GM18868 (cell line): ENCODE measurements at regions not wholly inside any gene's neighbourhood (a gene's known extent, or its start where the extent isn't known, plus 50 kb on each side); places are given as distances from the start of the nearest gene placed in this dataset.

Source experiments
- ATAC-seq: cut with Tn5 transposase; IDR thresholded peaks from one replicate; pipeline ENCODE4 v1.9.1; 2021; ENCODE audit warnings: mild to moderate bottlenecking, moderate library complexity; ENCODE audit not compliant: unreplicated experiment

- no peak for ATAC-seq
Measured at GRCh38 chr3:194984622-194985021, 286.3 kb downstream of the XXYLT1 start.

DNA sequence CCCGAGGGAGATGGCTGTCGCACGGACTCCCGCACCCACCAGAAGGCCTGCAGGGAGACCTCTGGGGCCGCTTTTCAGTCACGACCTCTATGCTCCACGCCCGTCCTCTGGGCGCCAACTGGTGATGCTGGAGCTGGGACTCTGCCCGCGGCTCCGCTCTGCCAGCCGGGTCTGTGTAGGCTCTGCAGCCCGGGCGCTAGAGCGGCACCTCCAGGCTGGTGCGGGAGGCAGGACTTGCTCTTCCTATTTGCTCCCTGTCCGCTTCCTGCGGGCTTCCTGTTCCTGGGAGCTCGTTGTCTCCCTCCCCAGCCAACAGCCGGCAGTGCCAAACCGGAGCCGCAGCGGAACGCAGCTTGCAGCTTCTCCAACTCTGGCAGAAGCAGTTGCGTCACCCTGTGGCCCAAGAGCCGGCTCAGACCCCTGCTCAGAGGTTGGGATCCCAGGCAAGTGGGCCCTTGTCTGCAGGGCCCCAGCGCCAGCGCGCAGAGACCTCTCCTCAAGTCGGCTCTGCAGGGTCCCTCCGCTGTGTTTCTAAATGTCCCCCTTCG lies 285.9 kb downstream of the XXYLT1 start:
- ATAC-seq: no peak

- no peak for ATAC-seq
Measured at GRCh38 chr3:194986208-194987043, 284.5 kb downstream of the XXYLT1 start.

DNA sequence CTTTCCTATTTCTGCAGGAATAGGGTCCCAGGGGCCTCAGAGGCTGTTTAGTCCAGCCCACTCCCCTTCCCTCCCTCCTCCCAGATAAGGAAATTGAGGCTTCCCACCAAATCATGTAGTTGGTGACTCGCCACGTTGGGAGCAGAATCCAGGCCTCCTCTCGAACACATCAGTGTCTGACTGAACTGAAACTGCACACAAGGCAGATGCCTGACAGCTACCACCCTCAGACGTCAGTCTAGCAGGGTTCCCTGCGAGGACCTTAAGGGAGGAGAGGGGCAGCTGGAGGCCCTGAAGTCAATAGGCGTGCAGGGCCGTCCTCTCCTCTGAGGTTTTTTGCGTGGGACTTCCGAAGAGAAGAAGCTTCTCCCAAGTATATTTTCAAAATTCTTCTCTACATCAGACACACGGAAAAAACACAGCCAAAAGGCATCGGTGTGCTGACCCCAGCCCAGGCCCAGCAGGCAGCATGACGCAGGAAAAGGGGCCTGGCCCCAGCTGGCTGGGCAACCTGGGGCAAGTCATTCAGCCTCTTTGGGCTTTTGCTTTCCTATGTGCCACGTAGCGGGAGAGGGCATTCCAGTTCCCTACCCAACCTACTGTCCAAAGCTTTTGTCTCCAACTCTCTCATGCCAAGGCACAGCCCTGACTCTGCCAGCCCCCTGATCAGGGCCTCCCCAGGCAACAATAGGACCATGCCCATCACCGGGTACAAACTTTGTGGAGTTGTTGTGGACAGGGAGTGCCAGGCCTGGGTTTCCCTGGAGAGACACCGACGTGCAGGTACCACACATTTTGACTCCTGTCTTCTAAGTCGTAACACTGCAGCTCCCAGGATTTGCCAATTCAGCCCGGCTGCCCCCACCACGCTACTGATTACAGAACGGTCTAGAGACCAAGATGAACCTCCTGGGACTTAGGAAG lies 283.1 kb downstream of the XXYLT1 start:
- no peak for ATAC-seq

DNA sequence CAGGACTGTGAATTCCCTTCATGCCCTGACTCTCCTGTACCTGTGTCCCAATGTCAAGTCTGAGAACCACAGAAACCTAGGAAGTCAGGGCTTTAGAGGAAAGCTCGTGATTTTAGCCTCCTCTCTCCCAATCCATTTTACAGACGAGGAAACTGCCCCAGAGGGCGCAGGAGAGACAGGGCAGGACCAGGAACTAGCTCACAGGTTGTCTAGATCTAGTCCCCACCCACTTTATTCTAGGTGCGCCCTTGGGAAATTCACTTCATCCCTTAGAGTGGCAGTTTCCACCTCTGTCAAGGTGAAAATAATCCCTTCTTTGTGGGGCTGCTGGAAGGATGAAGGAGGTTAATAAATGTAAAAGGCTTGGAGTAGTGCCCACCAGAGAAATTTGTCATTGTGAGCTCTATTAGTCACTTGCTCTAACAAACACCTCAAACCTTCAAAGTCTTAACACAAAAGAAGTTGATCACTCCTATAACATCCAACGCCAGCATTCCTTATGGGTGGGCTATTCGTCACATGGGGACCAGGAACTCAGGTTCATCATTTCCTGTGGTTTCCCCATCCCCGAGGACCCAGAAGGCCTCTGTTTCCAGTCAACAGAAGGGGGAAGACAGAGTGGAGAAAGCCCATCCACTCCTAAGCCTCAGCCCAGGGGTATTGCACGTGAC lies 282.3 kb downstream of the XXYLT1 start:
- ATAC-seq: no peak

- no peak for ATAC-seq
Measured at GRCh38 chr3:194989241-194989640, 281.7 kb downstream of the XXYLT1 start.

DNA sequence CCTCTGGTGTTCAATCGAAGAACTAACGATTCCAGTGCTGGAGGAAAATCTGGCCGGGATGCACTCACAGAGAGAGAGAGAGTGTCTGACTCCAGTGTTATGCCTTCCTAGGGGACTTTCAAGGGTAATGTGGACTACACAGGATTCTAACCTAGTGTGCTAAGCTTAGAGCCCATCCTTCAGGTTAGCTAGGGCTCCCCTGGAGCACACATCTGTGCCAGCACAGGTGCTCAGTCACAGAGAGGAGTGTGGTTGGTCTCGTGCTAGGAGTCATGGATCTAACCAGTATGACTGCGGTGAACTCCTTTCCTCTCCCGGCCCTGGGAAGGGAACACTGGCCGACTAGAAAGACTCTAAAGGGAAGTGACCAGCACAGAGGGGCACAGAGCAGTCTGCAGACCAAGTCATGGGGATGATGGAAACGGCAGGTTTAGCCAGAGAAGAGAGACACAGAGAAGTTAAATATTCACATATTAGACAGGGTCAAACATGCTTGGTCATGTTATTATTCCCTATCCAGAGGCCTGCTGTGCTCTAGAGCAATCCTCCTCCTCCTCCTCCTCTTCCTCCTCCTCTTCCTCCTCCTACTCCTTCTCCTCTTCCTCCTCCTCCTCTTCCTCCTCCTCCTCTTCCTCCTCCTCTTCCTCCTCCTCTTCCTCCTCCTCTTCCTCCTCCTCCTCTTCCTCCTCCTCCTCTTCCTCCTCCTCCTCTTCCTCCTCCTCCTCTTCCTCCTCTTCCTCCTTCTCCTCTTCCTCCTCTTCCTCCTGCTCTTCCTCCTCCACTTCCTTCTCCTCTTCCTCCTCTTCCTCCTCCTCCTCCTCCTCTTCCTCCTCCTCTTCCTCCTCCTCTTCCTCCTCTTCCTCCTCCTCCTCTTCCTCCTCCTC lies 280.3 kb downstream of the XXYLT1 start:
- no peak for ATAC-seq

GRCh38 chr3:194991338-194991654 lies 279.7 kb downstream of the XXYLT1 start:
- no peak for ATAC-seq

- ATAC-seq: no peak
Measured at GRCh38 chr3:194993896-194994295, 277.1 kb downstream of the XXYLT1 start.

DNA sequence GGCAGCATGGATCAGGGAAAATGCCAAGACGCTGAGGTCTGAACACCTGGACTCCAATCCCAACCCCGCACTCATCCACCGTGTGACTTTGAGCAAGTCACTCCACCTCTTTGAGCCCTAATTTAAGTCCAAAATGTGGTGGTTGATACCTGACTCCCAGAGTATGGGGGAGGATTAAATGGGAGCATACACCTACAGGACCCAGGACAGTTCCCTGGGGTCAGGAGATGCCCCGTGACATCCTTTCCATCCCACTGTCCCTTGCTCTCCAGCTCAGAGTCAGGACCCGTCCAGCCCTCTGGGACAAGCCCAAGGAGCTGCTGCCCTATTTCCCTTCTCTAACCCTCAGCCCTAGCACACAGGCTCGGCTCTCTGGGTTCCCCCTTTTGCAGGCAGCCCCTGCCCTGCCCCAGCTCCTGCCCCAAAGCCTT lies 276.4 kb downstream of the XXYLT1 start:
- no peak for ATAC-seq

- no peak for ATAC-seq
Measured at GRCh38 chr3:194995334-194995733, 275.6 kb downstream of the XXYLT1 start.

DNA sequence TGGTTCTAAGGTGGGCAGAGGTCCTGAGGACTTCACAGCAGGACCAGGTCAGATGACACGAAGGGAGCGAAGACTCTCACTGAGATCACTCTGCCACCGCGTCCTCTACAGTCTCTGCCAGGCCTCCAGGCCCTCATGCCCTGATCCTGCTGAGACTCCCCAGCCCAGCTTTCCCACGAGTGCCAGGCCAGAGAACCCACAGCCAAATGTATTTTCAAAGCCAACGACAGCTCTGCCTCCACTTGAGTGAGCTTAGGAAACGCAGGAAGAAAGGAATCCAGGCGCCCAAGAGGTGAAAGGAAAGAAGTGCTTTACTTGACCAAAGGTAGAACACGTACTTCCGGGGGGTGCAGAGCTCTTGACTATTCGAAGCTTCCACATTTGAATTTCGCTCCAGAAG lies 275.0 kb downstream of the XXYLT1 start:
- ATAC-seq: no peak

- no peak for ATAC-seq
Measured at GRCh38 chr3:194996746-194997145, 274.2 kb downstream of the XXYLT1 start.

GRCh38 chr3:194998417-194998816 lies 272.5 kb downstream of the XXYLT1 start:
- ATAC-seq: no peak

- ATAC-seq: no peak
Measured at GRCh38 chr3:194998948-194999347, 272.0 kb downstream of the XXYLT1 start.

DNA sequence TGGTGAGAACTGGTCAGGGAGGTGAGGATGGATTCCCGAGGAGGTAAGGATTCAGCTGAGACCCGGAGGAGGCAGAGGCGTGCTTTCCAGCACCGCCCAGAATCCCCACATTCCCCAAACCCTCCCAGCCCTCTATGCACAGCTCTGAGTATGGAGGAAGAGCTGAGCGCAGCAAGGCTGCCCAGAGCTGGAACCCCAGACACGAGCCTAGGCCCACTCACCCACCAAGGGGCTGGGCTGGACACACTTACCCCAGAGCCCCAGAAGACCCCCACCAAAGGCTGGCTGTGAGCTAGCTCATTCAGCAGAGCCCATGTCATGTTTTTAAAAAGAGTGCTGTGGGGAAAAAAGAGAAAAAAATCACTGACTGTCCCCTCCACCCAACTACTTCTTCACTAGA lies 271.5 kb downstream of the XXYLT1 start:
- ATAC-seq: no peak

DNA sequence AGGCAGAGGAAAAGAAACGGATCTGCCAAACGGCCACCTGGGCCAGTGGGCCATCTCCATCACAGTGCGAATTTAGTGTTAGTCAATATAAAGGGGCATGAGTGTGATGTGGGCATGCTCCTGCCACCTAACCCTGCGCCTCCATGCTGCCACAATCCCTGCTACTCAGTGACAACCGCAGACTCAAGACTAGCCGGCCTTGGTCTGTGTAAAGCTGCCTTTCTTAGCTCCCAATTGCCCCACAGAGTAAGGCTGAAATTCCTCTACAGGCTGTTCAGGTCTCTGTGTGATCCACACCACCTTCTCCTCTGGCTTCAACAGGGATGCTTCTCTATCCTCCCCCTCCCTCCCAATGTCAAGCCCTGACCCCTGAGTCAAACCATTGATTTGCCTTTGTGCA lies 269.7 kb downstream of the XXYLT1 start:
- no peak for ATAC-seq

DNA sequence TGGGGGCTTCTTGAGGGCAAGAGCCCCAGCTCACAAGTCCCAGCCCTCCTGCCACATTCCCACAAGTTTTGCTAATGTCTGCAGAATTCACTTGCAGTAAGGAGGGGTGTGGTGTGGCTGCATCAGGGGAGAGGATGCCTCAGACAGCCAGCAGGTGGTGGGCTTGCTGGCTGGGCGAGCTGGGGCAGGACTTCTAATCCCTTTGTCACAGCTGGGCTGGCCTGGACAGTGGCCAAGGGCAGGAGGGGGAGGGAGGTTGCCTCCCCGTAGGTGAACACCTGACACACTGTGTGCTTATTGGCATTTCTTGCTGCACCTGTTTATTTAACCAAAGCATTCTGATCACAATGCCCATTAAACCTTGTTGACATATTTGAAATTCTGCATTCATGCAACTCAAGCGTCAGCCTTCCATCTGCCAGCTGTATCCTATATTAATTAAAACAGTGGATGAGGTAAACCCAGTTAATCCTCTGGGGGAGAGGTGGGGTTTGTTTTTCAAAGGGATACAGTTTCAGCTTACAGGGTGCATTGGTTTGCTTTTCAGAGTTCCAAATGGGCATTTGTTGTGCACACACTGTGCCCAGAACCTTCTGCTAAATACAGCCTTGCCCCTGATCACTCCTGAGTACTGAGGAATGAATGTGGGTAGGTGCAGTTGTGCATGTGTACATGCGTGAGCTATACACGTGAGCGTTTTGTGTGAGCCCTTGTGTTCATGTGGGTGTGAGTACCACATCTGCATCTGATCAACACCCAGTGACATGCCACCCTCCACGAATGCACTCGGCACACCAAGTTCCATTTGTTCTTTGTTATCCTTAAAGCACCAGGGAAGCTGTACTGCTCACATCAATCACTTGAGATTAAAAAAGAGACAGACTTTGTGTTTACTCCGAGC lies 268.7 kb downstream of the XXYLT1 start:
- ATAC-seq: peak; percentile 62
